DMS 273 (cell line): ENCODE measurements at regions not wholly inside any gene's neighbourhood (a gene's known extent, or its start where the extent isn't known, plus 50 kb on each side); places are given as distances from the start of the nearest gene placed in this dataset.
"Not testable (repeated sequence)": the region's sequence is repeated elsewhere in the genome, so short reads cannot be mapped to it uniquely, and the experiment has no call there.

ENCODE experiments used
- DNase-seq: peaks from one replicate; lab custom pipeline; 2025; ENCODE audit not compliant: unreplicated experiment; lab: John Stamatoyannopoulos, UW

DNA sequence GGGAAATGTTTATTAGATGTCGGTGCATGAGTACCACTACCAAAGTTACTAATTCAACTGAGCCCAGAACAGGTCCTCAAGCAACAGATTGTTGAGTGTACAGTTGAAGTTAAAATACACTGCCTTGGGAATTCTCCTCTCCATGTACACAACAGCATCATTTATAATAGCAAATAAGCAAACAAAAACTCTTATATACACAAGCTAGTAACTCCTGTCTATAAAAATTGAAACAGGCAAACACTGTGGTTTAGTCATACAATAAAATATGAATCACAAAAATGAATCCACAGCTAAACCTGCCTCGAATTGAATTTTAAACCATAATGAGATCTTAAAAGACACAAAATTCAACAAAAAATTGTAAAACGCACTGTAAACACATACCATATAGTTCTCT, 681.1 kb downstream of the C12orf50 start:
- no peak for DNase-seq

- no peak for DNase-seq
Measured at GRCh38 chr12:87344699-87345098, 684.5 kb downstream of the C12orf50 start.

DNA sequence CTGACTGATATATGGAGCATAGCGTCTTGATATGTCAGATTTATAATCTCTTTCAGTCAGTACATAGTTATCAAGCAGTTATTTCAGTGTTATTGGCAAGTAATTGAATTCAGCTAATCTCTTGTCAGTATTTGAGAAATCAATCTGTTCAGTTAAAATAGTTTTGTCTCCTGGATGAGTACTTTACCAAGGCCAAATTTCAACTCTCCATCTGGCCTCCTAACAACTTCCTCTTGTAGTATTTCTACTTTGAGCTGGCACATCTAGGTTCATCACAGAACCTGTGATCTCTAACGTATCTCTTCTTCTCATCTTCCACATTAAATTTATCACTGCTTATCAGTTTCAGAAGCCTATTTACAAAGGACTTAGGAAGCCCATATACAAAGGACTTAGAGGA, 690.5 kb downstream of the C12orf50 start:
- no peak for DNase-seq

GRCh38 chr12:87336814-87337336, 692.3 kb downstream of the C12orf50 start:
- no peak for DNase-seq

DNA sequence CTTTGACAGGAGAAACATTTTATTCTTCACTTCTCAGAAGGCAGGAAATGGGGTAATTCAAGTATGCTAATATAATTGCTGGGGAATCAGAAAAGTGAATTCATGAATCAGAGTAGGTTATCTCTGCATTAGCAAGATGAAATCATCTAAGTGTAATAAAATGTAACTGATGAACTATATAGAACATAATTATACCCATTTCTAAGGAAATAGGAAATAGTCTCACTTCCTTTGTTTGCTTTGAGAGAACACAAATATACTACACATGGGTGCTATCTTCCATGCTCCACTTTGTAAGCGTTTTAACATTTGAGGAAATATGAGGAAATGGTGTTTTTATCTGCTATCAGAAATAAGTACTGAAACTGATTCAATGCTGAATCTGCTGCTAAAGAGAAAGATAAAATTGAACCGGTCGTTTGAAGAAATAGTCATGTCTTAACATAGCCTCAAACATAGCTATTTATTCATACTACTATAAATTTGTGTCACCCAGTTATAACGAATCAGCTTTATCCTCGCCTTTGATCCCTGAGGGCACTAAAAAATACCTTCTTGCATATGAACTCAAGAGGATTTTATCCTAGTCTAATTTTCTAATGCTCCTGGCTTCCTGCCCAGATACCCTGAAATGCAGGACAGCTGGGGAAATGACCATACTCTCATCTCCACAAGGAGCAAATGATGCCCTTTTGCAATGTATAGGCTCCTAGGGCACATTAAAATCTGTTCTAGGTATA, 696.0 kb downstream of the C12orf50 start:
- peak; percentile 3 for DNase-seq

GRCh38 chr12:87330071-87330555, 699.1 kb downstream of the C12orf50 start:
- not testable (repeated sequence) for DNase-seq

DNA sequence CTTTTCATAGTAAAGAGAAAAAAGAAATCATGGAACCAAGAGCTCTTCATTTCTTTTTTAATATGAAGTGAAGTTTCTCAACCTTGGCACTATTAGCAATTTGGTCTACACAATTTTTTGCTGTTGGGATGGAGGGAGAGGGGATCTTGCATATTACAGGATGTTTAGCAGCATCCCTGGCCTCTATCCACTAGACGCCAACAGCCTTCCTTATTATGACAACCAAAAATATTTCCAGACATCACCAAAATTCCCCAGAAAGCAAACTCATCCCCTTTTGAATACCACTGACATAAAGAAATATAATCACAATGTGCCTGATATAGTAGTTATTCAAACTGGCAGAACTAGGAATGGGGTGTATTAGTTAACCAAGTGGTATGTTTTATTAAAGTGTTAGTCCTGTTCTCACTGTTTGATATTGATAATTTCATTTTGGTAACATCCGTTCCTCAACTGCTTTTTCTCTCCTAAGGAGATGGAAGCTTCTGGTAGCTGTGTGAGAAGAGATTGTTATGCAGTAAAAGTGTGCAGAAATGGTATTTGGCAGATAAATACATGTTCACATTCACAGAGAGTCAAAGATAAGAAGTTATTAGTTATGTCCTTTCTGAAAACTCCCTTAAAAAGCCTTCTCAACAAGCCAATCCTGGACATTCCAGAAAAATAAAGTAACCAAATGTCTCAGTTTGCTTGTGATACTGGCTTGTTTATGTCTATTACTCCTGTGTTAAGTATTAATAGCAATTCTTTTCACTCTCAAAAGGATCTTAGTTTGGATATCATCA, 699.9 kb downstream of the C12orf50 start:
- no peak for DNase-seq

DNA sequence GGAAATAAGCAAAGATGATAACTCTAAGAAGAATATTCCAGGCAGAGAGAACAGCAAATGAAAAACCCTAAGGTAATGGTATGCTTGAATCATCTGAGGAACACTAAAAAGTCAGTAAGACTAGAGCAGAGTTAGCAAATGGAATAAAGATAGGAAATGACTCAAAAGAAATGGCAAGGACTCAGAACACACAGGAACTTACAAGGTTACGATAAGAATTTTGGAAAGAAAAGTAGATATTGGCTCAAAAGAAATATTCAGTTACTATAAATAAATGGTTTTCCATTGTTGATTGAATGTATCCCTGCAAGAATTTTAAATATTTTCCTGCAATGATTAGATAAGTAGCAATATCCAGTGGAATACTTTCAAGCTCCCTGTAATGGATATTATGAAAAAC, 705.8 kb downstream of the C12orf50 start:
- DNase-seq, result no peak

DNA sequence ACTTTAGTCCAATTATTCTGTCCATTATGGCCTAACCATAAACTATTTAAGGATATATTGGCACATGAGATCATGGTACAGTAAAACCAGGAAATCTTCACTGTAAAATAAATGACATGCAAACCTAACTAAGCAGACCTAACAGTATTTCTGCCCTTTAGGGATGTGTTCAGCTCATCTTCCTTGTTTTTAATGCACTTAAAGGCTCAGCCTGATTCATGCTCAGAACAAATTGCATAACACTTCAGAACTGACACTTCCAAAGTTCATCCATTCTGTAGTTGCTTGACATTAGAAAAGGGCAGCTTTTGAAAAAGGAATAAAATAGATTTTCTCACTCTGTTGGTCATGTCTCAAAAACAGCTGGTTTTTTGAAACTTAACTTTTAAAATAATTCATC, 708.5 kb downstream of the C12orf50 start:
- no peak for DNase-seq

DNA sequence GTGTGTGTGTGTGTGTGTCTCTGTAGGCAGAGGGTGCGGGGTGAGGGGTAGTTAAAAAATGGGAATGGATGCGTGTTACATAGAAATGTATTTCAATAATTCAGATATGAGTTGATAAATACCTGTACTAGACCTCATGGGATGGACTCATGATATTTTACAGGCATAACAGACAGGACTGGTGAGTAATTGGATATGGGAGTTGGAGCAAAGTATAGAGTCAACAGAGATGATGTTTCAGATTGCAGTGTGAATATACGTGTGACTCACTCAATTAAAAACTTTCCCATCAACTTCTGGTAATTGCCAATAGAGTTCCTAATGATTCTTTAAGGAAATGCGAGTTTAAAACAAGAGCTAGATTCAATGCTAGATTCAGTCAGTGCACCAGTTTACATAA, 711.9 kb downstream of the C12orf50 start:
- DNase-seq, result no peak

DNA sequence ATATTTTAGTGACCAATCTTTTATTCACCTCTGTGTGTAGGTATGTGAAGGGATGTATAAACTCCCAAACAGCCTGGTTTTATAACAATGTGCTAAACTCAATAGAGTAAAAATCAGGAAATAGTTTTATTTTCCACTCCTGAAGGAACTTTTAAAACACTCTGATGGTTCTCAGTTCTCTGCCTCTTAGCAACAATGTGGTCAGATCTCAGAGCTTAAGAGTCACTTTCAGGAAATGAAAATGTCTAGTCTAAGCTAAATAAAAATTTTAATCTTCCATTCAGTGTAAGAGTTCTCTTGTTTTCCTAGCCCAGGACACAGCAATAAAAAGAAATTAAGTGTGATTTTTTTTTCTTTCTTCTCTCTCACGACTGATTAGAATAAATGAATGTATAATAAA, 718.0 kb downstream of the C12orf50 start:
- no peak for DNase-seq

DNA sequence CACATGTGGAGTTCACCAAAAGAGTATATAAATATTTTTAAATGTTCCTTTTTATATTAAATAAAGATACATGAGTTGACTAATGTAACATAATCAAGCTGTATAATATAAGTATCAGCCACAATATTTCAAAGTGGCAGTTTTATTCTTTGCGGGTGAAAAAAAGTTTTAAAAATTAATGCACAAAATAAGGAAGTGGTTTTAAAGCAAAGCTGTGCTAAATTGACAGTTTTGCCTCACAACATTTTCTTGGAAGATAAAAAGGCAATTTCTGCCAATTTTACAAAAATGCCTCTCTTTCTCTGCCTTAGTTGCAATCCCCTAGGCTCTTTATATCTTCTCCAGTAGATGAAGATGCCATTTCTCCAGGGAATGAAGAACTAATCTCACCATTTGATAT, 719.1 kb downstream of the C12orf50 start:
- DNase-seq, result no peak

- DNase-seq, result peak; percentile 2
Measured at GRCh38 chr12:87305481-87305880, 723.7 kb downstream of the C12orf50 start.

GRCh38 chr12:87304406-87304805, 724.8 kb downstream of the C12orf50 start:
- DNase-seq, result no peak

DNA sequence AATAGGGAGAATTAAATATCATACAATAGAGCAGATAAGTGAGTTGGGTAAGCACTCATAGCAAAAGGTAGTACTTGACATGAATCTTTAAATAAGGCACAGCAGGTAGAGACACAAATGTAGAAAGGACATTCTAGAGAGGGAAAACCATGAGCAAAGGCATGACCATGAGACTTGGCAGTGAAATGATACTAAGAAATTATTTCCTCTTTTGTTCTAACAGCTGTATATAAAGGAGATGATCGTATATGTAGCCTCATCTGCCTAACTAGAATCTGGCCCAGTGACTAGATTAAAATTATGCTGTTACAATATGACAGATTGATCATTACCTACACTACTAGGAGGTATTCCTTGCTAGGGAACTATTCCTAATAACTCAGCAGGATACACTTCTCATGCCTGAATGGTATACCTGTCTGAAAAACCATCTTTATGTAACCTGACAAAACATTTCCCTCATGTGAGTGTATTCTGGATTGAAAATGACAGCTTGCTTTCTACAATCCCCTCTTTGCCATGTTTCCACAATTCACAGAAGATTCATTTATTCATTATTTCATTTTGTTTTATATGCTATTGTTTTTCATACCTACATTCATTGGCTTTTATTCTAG, 725.7 kb downstream of the C12orf50 start:
- DNase-seq, result no peak

DNA sequence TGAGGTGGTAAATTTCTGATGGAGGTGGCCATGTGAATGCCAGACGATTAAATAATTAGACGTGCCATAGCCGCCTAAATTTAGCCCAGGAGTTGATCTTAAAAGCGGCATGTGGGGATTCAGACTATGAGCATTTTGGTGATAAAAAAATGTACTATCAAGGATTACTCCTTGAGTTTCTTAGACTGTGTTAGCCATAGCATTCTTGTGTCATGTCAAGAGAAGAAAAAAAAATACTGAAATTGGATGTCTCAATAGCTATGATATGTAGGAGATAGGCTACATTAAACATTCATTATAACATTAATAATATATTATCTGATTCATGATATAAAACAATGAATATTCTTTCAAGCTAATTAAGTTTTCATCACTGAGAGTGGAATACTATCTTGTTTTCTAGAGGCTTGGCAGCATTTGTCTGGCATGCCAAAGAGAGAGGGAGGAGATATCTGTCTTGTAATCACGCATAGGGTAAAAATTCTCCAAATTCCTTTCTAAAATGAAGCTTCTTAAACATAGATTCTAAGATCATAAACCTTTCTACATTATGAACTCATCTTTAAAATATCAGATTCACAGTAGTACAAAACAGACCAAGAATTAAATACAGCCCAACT, 727.0 kb downstream of the C12orf50 start:
- DNase-seq, result no peak

GRCh38 chr12:87290505-87290904, 738.7 kb downstream of the C12orf50 start:
- DNase-seq, result no peak

DNA sequence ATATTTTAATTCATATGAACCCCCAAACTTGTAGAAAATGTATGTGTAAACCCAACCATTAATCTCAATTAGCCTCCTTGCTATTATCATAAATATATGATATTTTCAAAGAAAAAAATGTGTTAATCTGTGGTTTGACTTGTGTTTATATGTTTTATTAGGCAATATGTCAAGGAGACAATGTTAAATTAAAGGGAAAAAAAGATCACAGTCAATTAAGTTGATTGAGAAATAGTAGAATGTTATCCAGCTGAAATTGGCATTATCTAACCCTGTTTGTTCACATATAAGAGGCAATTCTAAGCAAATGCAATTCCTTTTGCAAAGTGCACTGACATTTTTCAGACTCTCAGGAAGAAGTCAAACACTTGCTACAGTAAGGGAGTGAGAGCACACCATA, 745.3 kb downstream of the C12orf50 start:
- DNase-seq, result no peak

- DNase-seq, result peak; percentile 1
Measured at GRCh38 chr12:87283111-87283510, 746.1 kb downstream of the C12orf50 start.

- DNase-seq, result no peak
Measured at GRCh38 chr12:87280893-87281292, 748.3 kb downstream of the C12orf50 start.

- DNase-seq, result no peak
Measured at GRCh38 chr12:87280356-87280755, 748.8 kb downstream of the C12orf50 start.
